HFF-Myc (cell line): ENCODE measurements at regions not wholly inside any gene's neighbourhood (a gene's known extent, or its start where the extent isn't known, plus 50 kb on each side); places are given as distances from the start of the nearest gene placed in this dataset.

Experiments used
- DNase-seq: peaks from one replicate; pipeline ENCODE4 v3.0.0-alpha.2; 2011; ENCODE audit warnings: low read depth; ENCODE audit errors: extremely low read depth
- H3K4me3 ChIP-seq: replicated peaks from 2 replicates; pipeline ENCODE4 v1.5.1; 2011; ENCODE audit warnings: low read depth, mild to moderate bottlenecking, control low read depth, low read length
- TF ChIP-seq, protein P1 (sequence below): IDR thresholded peaks from 2 replicates; pipeline ENCODE4 v1.5.1; 2012; ENCODE audit warnings: mild to moderate bottlenecking, low read depth, low read length, control low read depth; ENCODE audit errors: missing control alignments

DNA sequence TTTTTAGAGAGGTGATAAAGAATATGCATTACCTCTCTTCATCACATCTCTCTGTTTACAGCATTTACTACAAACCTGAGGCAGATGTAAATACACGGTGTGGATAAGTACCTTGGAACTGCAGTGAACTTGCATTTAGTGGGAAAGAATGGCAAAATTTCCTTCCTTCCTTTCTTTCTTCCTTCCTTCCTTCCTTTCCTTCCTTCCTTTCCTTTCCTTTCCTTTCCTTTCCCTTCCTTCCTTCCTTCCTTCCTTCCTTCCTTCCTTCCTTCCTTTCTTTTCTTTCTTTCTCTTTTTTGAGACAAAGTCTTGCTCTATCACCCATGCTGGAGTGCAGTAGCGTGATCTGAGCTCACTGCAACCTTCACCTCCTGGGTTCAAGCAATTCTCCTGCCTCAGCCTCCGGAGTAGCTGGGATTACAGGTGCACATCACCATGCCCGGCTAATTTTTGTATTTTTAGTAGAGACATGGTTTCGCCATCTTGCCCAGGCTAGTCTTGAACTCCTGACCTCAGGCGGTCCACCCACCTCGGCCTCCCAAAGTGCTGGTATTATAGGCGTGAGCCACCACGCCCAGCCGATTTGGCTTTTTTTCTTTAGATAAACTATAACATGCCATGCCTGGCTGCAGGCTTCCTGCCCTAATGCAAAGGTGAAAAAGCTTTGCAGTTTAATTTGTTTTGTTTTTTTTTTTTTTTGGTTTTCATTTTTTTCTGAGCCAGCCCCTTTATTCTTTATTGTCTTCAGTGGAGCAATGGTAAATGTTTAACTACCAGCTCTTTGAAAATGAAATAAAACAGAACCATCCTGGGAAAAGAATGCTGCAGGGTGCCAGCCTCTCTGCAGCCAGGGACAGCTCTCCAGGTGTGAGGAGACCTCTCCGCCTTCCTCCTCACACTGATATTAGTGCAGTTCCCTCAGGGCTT is 64.2 kb upstream of the NEDD9 start:
- TF ChIP-seq, protein P1, sequence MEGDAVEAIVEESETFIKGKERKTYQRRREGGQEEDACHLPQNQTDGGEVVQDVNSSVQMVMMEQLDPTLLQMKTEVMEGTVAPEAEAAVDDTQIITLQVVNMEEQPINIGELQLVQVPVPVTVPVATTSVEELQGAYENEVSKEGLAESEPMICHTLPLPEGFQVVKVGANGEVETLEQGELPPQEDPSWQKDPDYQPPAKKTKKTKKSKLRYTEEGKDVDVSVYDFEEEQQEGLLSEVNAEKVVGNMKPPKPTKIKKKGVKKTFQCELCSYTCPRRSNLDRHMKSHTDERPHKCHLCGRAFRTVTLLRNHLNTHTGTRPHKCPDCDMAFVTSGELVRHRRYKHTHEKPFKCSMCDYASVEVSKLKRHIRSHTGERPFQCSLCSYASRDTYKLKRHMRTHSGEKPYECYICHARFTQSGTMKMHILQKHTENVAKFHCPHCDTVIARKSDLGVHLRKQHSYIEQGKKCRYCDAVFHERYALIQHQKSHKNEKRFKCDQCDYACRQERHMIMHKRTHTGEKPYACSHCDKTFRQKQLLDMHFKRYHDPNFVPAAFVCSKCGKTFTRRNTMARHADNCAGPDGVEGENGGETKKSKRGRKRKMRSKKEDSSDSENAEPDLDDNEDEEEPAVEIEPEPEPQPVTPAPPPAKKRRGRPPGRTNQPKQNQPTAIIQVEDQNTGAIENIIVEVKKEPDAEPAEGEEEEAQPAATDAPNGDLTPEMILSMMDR, result no peak
- DNase-seq, result no peak
- no peak overlapping the region for H3K4me3 ChIP-seq

- no peak for DNase-seq
- TF ChIP-seq, protein P1, result no peak
- no peak overlapping the region for H3K4me3 ChIP-seq
These were observed 63.5 kb upstream of the NEDD9 start for GRCh38 chr6:11295969-11296368.

DNA sequence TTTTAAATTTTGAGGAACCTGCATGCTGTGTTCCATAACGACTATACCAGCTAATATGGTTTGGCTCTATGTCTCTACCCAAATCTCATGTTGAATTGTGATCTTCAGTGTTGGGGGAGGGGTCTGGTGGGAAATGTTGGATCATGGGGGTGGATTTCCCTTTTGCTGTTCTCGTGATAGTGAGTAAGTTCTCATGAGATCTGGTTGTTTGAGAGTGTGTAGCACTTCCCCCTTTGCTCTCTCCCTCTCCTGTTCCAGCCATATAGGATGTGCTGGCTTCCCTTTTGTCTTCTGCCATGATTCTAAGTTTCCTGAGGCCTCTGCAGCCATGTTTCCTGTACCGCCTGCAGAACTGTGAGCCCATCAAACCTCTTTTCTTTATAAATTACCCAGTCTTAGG is 61.8 kb upstream of the NEDD9 start:
- no peak for DNase-seq
- TF ChIP-seq, protein P1, result no peak
- H3K4me3 ChIP-seq, result no peak overlapping the region

GRCh38 chr6:11292594-11293236 is 60.2 kb upstream of the NEDD9 start:
- DNase-seq, result no peak
- no peak overlapping the region for H3K4me3 ChIP-seq
- TF ChIP-seq, protein P1, result no peak

DNA sequence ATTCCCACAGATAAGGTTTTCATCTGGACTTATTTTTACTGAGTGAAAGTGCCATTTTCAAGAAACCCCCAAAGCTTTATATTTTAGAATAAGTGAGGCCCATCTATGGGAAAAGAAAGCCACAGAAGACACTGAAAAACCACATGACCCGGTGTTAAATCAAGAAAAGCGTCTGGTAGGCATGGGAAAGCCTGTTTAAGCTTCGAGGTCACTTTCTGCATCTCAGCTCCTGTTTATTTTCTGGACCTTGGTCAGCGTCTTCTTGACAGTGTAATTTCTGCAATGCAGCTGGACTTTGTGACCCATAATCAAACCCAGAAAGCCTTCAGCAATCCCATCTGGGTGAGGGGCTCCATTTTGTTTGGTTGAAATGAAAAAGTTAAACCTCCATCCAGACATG is 59.6 kb upstream of the NEDD9 start:
- no peak for DNase-seq
- no peak overlapping the region for H3K4me3 ChIP-seq
- TF ChIP-seq, protein P1, result no peak

GRCh38 chr6:11291582-11291981 is 59.1 kb upstream of the NEDD9 start:
- DNase-seq, result no peak
- no peak overlapping the region for H3K4me3 ChIP-seq
- TF ChIP-seq, protein P1, result no peak
